ENCODE measurements at regions not wholly inside any gene's neighbourhood (a gene's known extent, or its start where the extent isn't known, plus 50 kb on each side); places are given as distances from the start of the nearest gene placed in this dataset.

- Histone ChIP-seq H3K4me1 (no peaks in the 10 kb centered on the region), H3K36me3 (no peaks in the 10 kb centered on the region), H3K4me3 (ENCODE audit: low read depth, low read length) (no peak overlapping the region), H3K27me3 (no peaks in the 10 kb centered on the region), H3K9me3 (no peaks in the 10 kb centered on the region)
- no peak for TF ChIP-seq CTCF (IDR thresholded peaks at IDR 0.05; ENCODE audit: low read depth, low read length)
- no peak for DNase-seq
Observed at GRCh38 chr5:126069329-126069728, 353.9 kb upstream of the GRAMD2B start.

DNA sequence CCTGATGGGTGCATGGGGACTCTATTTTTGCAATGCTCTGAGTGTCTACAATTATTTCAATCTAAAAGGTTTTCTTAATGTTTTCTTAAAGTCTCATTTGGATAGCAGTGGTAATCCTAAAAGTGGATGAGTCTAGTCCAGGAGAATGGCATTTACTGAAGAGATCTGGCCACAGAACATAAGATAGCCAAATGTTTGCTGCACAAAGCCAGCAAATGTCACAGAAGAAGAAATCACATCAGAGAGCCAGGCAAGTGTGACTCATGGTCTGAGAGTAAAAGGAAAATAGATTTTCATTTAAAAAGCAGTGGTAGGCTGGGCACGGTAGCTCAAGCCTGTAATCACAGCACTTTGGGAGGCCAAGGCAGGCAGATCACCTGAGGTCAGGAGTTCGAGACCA is 352.7 kb upstream of the GRAMD2B start:
- Histone ChIP-seq H3K4me3 (ENCODE audit: low read depth, low read length) (no peak overlapping the region), H3K4me1 (no peaks in the 10 kb centered on the region), H3K36me3 (no peaks in the 10 kb centered on the region), H3K9me3 (no peaks in the 10 kb centered on the region), H3K27me3 (no peaks in the 10 kb centered on the region)
- TF ChIP-seq CTCF (IDR thresholded peaks at IDR 0.05; ENCODE audit: low read depth, low read length) = no peak
- DNase-seq = no peak

DNA sequence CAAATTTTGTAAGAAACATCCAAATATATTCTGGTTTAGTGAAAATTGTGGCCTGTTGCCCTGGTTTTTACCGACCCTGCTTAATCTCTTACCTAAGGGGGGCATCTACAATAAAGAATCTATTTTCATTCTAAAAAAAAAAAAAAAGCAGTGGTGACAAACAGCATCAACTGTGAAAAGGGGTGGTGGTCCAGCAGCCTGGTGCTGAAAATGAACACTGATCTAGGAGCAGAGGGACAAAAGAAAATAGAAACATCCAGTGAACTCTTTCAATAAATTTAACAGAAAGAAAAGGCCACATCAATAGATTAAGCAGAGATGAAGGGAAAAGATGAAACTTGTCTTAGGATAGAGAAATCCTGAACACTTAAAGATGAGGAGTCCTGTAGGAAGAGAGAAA is 348.7 kb upstream of the GRAMD2B start:
- H3K4me1 ChIP-seq = no peaks in the 10 kb centered on the region
- no peaks in the 10 kb centered on the region for H3K27me3 ChIP-seq
- no peak overlapping the region for H3K4me3 ChIP-seq (ENCODE audit: low read depth, low read length)
- no peaks in the 10 kb centered on the region for H3K9me3 ChIP-seq
- no peaks in the 10 kb centered on the region for H3K36me3 ChIP-seq
- no peak for TF ChIP-seq CTCF (IDR thresholded peaks at IDR 0.05; ENCODE audit: low read depth, low read length)
- no peak for DNase-seq

- no peak for DNase-seq
- H3K4me3 ChIP-seq (ENCODE audit: low read depth, low read length) = no peak overlapping the region
- H3K36me3 ChIP-seq = no peaks in the 10 kb centered on the region
- no peaks in the 10 kb centered on the region for H3K9me3 ChIP-seq
- TF ChIP-seq CTCF (IDR thresholded peaks at IDR 0.05; ENCODE audit: low read depth, low read length) = no peak
- no peaks in the 10 kb centered on the region for H3K27me3 ChIP-seq
- H3K4me1 ChIP-seq = no peaks in the 10 kb centered on the region
Observed at GRCh38 chr5:126079266-126079665, 343.9 kb upstream of the GRAMD2B start.

DNA sequence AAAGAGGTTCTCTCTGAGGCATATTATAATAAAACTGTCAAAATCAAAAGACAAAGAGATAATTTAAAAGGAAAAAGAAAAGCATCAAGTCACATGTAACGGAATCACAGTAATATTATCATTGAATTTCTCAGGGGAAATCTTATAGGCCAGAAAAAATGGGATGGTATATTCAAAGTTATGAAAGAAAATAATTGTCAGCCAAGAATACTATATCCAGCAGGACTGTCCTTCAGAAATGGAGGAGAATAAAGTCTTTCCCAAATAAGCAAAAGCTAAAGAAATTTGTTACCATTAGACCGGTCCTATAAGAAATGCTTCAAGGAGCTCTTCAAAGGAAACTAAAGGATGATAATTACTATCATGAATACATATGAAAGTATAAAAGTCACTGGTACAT is 342.0 kb upstream of the GRAMD2B start:
- Histone ChIP-seq H3K4me1 (no peaks in the 10 kb centered on the region), H3K36me3 (no peaks in the 10 kb centered on the region)

GRCh38 chr5:126093041-126093440 is 330.2 kb upstream of the GRAMD2B start:
- no peak for TF ChIP-seq CTCF (IDR thresholded peaks at IDR 0.05; ENCODE audit: low read depth, low read length)
- Histone ChIP-seq H3K36me3 (no peaks in the 10 kb centered on the region), H3K9me3 (no peaks in the 10 kb centered on the region), H3K27me3 (no peaks in the 10 kb centered on the region), H3K4me1 (peaks cover 5% of the 10 kb centered on the region; the same call in 1 of the 2 replicates), H3K4me3 (ENCODE audit: low read depth, low read length) (no peak overlapping the region)
- no peak for DNase-seq

More for the DNA sequence above, 342.0 kb upstream of the GRAMD2B start:
- Histone ChIP-seq H3K9me3 (no peaks in the 10 kb centered on the region), H3K4me3 (ENCODE audit: low read depth, low read length) (no peak overlapping the region), H3K27me3 (no peaks in the 10 kb centered on the region)
- DNase-seq = no peak
- TF ChIP-seq CTCF (IDR thresholded peaks at IDR 0.05; ENCODE audit: low read depth, low read length) = no peak
